ENCODE measurements at regions not wholly inside any gene's neighbourhood (a gene's known extent, or its start where the extent isn't known, plus 50 kb on each side); places are given as distances from the start of the nearest gene placed in this dataset.

GRCh38 chr6:119484598-119484997 is 135.0 kb upstream of the MAN1A1 start:
- H3K36me3 ChIP-seq, result no peaks in the 10 kb centered on the region
- ATAC-seq, result no peak
- H3K4me3 ChIP-seq, result no peak overlapping the region
- 66 to 72% methylated on average over 3 to 5 of the region's 5 CpGs for WGBS, 2 donors (ENCODE audit: low coverage in 1 of 2)
- peaks cover 0 to 8% (median 0%) of the 10 kb centered on the region in 3 donors for H3K4me1 ChIP-seq
- H3K27me3 ChIP-seq, result no peaks in the 10 kb centered on the region
- no peak overlapping the region for H3K27ac ChIP-seq
- TF ChIP-seq POLR2AphosphoS5 (IDR thresholded peaks at IDR 0.05) (no peak), CTCF (IDR thresholded peaks at IDR 0.05) (no peak), EP300 (IDR thresholded peaks at IDR 0.05) (no peak)
- no peaks in the 10 kb centered on the region for H3K9me3 ChIP-seq

- H3K27ac ChIP-seq, result no peak overlapping the region
- TF ChIP-seq EP300 (IDR thresholded peaks at IDR 0.05) (no peak), POLR2AphosphoS5 (IDR thresholded peaks at IDR 0.05) (no peak), CTCF (IDR thresholded peaks at IDR 0.05) (no peak), POLR2A (IDR thresholded peaks at IDR 0.05) (no peak)
- no peak overlapping the region for H3K4me3 ChIP-seq
- ATAC-seq, result no peak
- H3K36me3 ChIP-seq, result no peaks in the 10 kb centered on the region
- H3K27me3 ChIP-seq, result no peaks in the 10 kb centered on the region
- H3K9me3 ChIP-seq, result no peaks in the 10 kb centered on the region
- H3K4me1 ChIP-seq, result peaks cover 0 to 8% (median 0%) of the 10 kb centered on the region in 3 donors
Observed at GRCh38 chr6:119483908-119484307, 134.3 kb upstream of the MAN1A1 start.

- no peak for TF ChIP-seq EP300 (IDR thresholded peaks at IDR 0.05)
- no peak for TF ChIP-seq POLR2AphosphoS5 (IDR thresholded peaks at IDR 0.05)
- TF ChIP-seq CTCF (IDR thresholded peaks at IDR 0.05), result no peak
- TF ChIP-seq POLR2A (IDR thresholded peaks at IDR 0.05), result no peak
- H3K27ac ChIP-seq, result no peak overlapping the region
- H3K4me1 ChIP-seq, result peaks cover 0 to 8% (median 0%) of the 10 kb centered on the region in 3 donors
- no peaks in the 10 kb centered on the region for H3K36me3 ChIP-seq
- no peaks in the 10 kb centered on the region for H3K9me3 ChIP-seq
- H3K27me3 ChIP-seq, result no peaks in the 10 kb centered on the region
- 74 to 80% methylated on average over 2 to 4 of the region's 4 CpGs for WGBS, 2 donors (ENCODE audit: low coverage in 1 of 2)
- no peak for ATAC-seq
- H3K4me3 ChIP-seq, result no peak overlapping the region
Observed at GRCh38 chr6:119482850-119483285, 133.3 kb upstream of the MAN1A1 start.

- Histone ChIP-seq H3K36me3 (no peaks in the 10 kb centered on the region), H3K9me3 (no peaks in the 10 kb centered on the region), H3K4me1 (peaks cover 0 to 8% (median 0%) of the 10 kb centered on the region in 3 donors), H3K27me3 (no peaks in the 10 kb centered on the region), H3K27ac (no peak overlapping the region), H3K4me3 (no peak overlapping the region)
- WGBS, 2 donors (ENCODE audit: low coverage in 1 of 2), result 88 to 89% methylated on average over 1 of the region's 1 CpG
- no peak for TF ChIP-seq EP300 (IDR thresholded peaks at IDR 0.05)
- no peak for TF ChIP-seq POLR2A (IDR thresholded peaks at IDR 0.05)
- TF ChIP-seq CTCF (IDR thresholded peaks at IDR 0.05), result no peak
- no peak for TF ChIP-seq POLR2AphosphoS5 (IDR thresholded peaks at IDR 0.05)
- no peak for ATAC-seq
Observed at GRCh38 chr6:119481976-119482375, 132.4 kb upstream of the MAN1A1 start.

- Histone ChIP-seq H3K4me1 (peaks cover 0 to 8% (median 0%) of the 10 kb centered on the region in 3 donors), H3K27me3 (no peaks in the 10 kb centered on the region), H3K36me3 (no peaks in the 10 kb centered on the region), H3K27ac (no peak overlapping the region), H3K4me3 (no peak overlapping the region), H3K9me3 (no peaks in the 10 kb centered on the region)
- no peak for TF ChIP-seq POLR2A (IDR thresholded peaks at IDR 0.05)
- no peak for TF ChIP-seq EP300 (IDR thresholded peaks at IDR 0.05)
- no peak for TF ChIP-seq CTCF (IDR thresholded peaks at IDR 0.05)
- TF ChIP-seq POLR2AphosphoS5 (IDR thresholded peaks at IDR 0.05), result no peak
- 79 to 100% methylated on average over 1 of the region's 1 CpG for WGBS, 2 donors (ENCODE audit: low coverage in 1 of 2)
- ATAC-seq, result no peak
Observed at GRCh38 chr6:119480961-119481497, 131.5 kb upstream of the MAN1A1 start.

All from gastroesophageal sphincter (tissue), 4 donors.